SK-N-MC (cell line): ENCODE measurements at regions not wholly inside any gene's neighbourhood (a gene's known extent, or its start where the extent isn't known, plus 50 kb on each side); places are given as distances from the start of the nearest gene placed in this dataset.

Source experiments
- EZH2 ChIP-seq: fragments of 200-600 bp; sonication (generic); IDR thresholded peaks from one replicate; pipeline ENCODE4 v1.6.1; 2017; ENCODE audit warnings: antibody characterized with exemption
- POLR2AphosphoS5 ChIP-seq: IDR thresholded peaks from 2 replicates; pipeline ENCODE4 v1.6.1; 2012; ENCODE audit warnings: mild to moderate bottlenecking, low read depth, low read length, borderline replicate concordance

DNA sequence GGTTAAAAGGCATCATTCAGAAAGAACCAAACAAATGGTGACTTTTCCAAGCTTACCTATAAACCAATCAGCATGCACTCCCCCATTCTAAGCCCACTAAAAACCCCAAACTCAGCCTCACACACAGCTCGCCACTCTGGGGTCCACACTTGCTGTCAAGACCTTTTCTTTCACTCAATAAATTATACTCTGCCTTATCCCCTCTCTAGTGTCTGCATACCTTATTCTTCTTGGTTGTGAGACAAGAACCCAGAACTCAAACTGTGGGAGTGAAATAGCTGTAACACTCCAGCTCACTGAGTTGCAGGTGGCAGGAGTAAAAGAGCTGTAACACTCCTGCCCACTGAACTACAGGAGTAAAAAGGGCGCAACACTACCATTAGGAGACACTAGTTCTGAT is 559.0 kb downstream of the TBC1D4 start:
- TF ChIP-seq POLR2AphosphoS5 (no peak), EZH2 (no peak)
